IMR-90 (cell line): ENCODE measurements at regions not wholly inside any gene's neighbourhood (a gene's known extent, or its start where the extent isn't known, plus 50 kb on each side); places are given as distances from the start of the nearest gene placed in this dataset. TPM values are rescaled to one million over a fixed set of nuclear protein-coding genes. Genes with fewer than 3 reads are reported as not detected.

Experiments
- microRNA-seq, 2 experiments: library from miRNA; stranded (forward) in 1 of 2; unstranded in 1 of 2; fragments of 10-50 nt in 1 of 2; fragments of <30 nt in 1 of 2; gene quantifications in 1 of 2; microRNA quantifications in 1 of 2; one replicate each; pipeline versions ENCODE3 to v1.1.0; 2013 to 2020; ENCODE audit not compliant: insufficient read depth in 1 of 2, insufficient read length in 1 of 2, unreplicated experiment in 1 of 2
- small RNA-seq, 5 experiments: library from RNA; depleted of rRNA; stranded (forward); fragments of <200 nt; gene quantifications; one replicate each; pipeline ENCODE3, GENCODE V24; 2012

Small RNA genes in the stretch of these regions (microRNA-seq; reads per million reads assigned to microRNA genes)
- not detected for gene RN7SL282P (ENCODE audit: insufficient read depth, insufficient read length)

Small RNA genes in the stretch of these regions (small RNA-seq; reads per million reads assigned to genes)
- gene RN7SL282P, result 0 reads per million in 5 experiments
